ENCODE measurements at regions not wholly inside any gene's neighbourhood (a gene's known extent, or its start where the extent isn't known, plus 50 kb on each side); places are given as distances from the start of the nearest gene placed in this dataset.

DNA sequence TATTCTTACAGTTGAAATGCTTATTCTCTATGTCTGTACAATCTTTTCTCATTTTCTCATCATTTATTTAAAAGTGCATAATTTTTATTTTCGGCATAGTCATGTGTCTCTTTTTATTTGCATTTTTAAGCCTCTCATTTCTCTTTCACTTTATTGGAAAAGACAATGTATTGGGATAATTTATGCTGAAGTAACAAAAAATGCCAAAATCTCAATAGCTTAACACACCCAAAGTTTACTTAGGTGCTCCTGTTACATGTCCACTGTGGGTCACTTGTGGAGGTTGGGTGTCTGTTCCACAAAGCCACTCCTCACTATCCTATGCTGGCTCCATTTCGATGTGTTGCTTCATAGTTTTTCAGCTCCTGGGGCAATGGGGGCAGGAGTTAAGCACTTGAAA, 638.7 kb downstream of the CD109 start:
- Histone ChIP-seq H3K27me3 (no peaks in the 10 kb centered on the region), H3K36me3 (no peaks in the 10 kb centered on the region), H3K27ac (no peak overlapping the region), H3K4me1 (no peaks in the 10 kb centered on the region), H3K4me3 (no peak overlapping the region), H3K9me3 (no peaks in the 10 kb centered on the region)
- TF ChIP-seq POLR2A (IDR thresholded peaks at IDR 0.05), result no peak
- TF ChIP-seq, protein P1, sequence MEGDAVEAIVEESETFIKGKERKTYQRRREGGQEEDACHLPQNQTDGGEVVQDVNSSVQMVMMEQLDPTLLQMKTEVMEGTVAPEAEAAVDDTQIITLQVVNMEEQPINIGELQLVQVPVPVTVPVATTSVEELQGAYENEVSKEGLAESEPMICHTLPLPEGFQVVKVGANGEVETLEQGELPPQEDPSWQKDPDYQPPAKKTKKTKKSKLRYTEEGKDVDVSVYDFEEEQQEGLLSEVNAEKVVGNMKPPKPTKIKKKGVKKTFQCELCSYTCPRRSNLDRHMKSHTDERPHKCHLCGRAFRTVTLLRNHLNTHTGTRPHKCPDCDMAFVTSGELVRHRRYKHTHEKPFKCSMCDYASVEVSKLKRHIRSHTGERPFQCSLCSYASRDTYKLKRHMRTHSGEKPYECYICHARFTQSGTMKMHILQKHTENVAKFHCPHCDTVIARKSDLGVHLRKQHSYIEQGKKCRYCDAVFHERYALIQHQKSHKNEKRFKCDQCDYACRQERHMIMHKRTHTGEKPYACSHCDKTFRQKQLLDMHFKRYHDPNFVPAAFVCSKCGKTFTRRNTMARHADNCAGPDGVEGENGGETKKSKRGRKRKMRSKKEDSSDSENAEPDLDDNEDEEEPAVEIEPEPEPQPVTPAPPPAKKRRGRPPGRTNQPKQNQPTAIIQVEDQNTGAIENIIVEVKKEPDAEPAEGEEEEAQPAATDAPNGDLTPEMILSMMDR (IDR thresholded peaks at IDR 0.05), result no peak
- DNase-seq, result no peak
- intact Hi-C loops (cut with DNase I; ENCODE audit: low total_unique reads), result no loop called here

DNA sequence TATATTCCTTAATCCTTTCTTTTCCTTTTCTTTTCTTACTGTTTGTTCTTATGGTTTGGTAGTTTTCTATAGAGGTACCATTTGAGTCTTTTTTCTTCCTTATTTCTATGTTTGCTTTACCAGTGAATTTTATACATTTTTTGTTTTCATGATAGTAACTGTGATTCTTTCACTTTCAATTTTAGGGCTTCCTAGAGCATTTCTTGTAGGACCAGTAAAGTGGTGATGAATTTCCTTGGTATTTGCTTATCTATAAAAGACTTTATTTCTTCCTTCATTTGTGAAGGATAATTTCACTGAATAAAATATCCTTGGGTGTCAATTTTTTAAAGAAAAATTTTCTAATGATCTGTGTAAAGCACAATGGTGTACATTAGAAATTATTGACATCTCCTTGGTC, 637.4 kb downstream of the CD109 start:
- H3K4me1 ChIP-seq, result no peaks in the 10 kb centered on the region
- intact Hi-C loops (cut with DNase I; ENCODE audit: low total_unique reads), result no loop called here
- H3K27ac ChIP-seq, result no peak overlapping the region
- DNase-seq, result no peak
- TF ChIP-seq POLR2A (IDR thresholded peaks at IDR 0.05), result no peak
- TF ChIP-seq, protein P1 (IDR thresholded peaks at IDR 0.05), result no peak
- no peak overlapping the region for H3K4me3 ChIP-seq
- no peaks in the 10 kb centered on the region for H3K36me3 ChIP-seq
- no peaks in the 10 kb centered on the region for H3K9me3 ChIP-seq
- no peaks in the 10 kb centered on the region for H3K27me3 ChIP-seq

DNA sequence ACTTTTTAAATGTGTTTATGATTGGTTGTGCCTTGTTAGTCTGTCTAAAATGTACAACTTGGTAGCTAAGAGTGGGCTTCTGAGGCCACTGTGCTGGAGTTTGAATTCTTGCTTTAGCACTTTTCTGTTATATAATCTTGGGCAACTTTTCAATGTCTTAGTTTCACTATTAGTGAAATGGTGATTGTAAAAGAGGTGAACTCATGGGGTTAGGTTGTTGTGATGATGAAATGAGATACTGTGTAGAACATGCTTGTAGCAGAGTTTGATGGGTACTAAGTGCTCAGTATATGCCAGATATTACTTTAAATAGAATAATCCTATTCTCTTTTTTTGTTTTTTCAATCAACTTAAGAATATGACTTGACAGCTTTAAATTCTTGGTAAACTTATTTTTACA, 624.7 kb downstream of the CD109 start:
- no peak for DNase-seq
- H3K4me1 ChIP-seq, result peaks cover 0 to 7% of the 10 kb centered on the region in 2 donors
- intact Hi-C loops (cut with DNase I; ENCODE audit: low total_unique reads), result no loop called here
- no peaks in the 10 kb centered on the region for H3K27me3 ChIP-seq
- H3K27ac ChIP-seq, result no peak overlapping the region
- TF ChIP-seq, protein P1 (IDR thresholded peaks at IDR 0.05), result no peak
- TF ChIP-seq POLR2A (IDR thresholded peaks at IDR 0.05), result no peak
- H3K9me3 ChIP-seq, result no peaks in the 10 kb centered on the region
- no peaks in the 10 kb centered on the region for H3K36me3 ChIP-seq
- no peak overlapping the region for H3K4me3 ChIP-seq

DNA sequence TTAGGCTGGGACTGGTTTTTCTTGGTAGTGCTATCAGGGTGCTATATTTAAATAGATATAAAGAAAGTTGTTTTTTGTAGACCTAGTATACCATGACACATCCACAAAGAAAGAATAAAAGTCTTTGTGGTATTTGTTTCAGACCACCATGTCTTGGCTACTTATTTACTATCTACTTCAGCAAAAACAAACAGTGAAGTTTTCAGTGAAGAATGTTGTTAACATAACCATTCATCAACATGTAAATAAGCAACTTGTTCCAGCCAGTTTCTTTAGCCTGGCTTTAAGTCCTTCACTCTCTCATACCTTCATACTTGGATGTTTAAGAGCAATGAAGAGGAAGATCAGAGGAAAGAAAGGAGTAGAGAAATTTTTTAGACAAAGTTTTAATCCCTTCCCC, 624.1 kb downstream of the CD109 start:
- DNase-seq, result no peak
- TF ChIP-seq, protein P1 (IDR thresholded peaks at IDR 0.05), result no peak
- TF ChIP-seq POLR2A (IDR thresholded peaks at IDR 0.05), result no peak

DNA sequence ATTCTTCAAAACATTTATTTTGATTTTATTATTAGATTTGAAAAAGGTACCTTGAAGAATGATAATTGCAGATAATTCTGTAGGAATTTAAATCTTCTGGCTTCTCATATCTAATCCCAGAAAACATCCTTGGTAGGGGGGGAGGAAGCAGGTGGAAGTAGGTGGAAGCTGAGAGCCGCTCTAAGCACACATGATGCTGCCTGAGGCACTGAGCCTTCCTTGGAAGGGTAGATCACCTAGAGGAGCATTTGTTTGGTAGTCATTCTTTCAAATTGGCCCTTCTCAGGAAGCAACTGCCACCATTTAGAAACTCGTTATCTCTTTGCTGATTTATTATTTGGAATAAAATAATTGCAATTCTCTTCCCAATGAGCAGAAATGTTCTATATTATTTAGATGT, 623.3 kb downstream of the CD109 start:
- H3K27me3 ChIP-seq, result no peaks in the 10 kb centered on the region
- no peaks in the 10 kb centered on the region for H3K9me3 ChIP-seq
- H3K27ac ChIP-seq, result no peak overlapping the region
- H3K36me3 ChIP-seq, result no peaks in the 10 kb centered on the region
- DNase-seq, result no peak
- peaks cover 0 to 7% of the 10 kb centered on the region in 2 donors for H3K4me1 ChIP-seq
- intact Hi-C loops (cut with DNase I; ENCODE audit: low total_unique reads), result no loop called here
- TF ChIP-seq, protein P1 (IDR thresholded peaks at IDR 0.05), result no peak
- no peak for TF ChIP-seq POLR2A (IDR thresholded peaks at IDR 0.05)
- no peak overlapping the region for H3K4me3 ChIP-seq

More for the DNA sequence above, 624.1 kb downstream of the CD109 start:
- Histone ChIP-seq H3K4me3 (no peak overlapping the region), H3K27ac (no peak overlapping the region), H3K4me1 (peaks cover 0 to 7% of the 10 kb centered on the region in 2 donors), H3K36me3 (no peaks in the 10 kb centered on the region), H3K9me3 (no peaks in the 10 kb centered on the region), H3K27me3 (no peaks in the 10 kb centered on the region)
- intact Hi-C loops (cut with DNase I; ENCODE audit: low total_unique reads), result no loop called here

All from uterus (tissue), 3 donors.